NCI-H526 treated with DMSO at 0.1 percent for 48 hours (cell line): ENCODE measurements at regions not wholly inside any gene's neighbourhood (a gene's known extent, or its start where the extent isn't known, plus 50 kb on each side); places are given as distances from the start of the nearest gene placed in this dataset.
"Not testable (repeated sequence)": the region's sequence is repeated elsewhere in the genome, so short reads cannot be mapped to it uniquely, and the experiment has no call there.

Experiments used
- DNase-seq: peaks from one replicate; lab custom pipeline; 2025; lab: John Stamatoyannopoulos, UW

- no peak for DNase-seq
These were observed 134.2 kb downstream of the USP22 start for GRCh38 chr17:20908313-20909267.

GRCh38 chr17:20914658-20915057 lies 128.2 kb downstream of the USP22 start:
- no peak for DNase-seq

GRCh38 chr17:20916383-20916782 lies 126.4 kb downstream of the USP22 start:
- no peak for DNase-seq

GRCh38 chr17:20917610-20918306 lies 125.1 kb downstream of the USP22 start:
- DNase-seq, result not testable (repeated sequence)

- no peak for DNase-seq
These were observed 122.6 kb downstream of the USP22 start for GRCh38 chr17:20920095-20920814.

GRCh38 chr17:20920815-20921199 lies 122.0 kb downstream of the USP22 start:
- no peak for DNase-seq

GRCh38 chr17:20922128-20922670 lies 120.6 kb downstream of the USP22 start:
- DNase-seq, result no peak

- no peak for DNase-seq
These were observed 118.5 kb downstream of the USP22 start for GRCh38 chr17:20924306-20924705.

- DNase-seq, result no peak
These were observed 117.7 kb downstream of the USP22 start for GRCh38 chr17:20925091-20925490.

GRCh38 chr17:20925954-20926353 lies 116.9 kb downstream of the USP22 start:
- DNase-seq, result no peak

GRCh38 chr17:20926532-20926931 lies 116.3 kb downstream of the USP22 start:
- DNase-seq, result no peak

- no peak for DNase-seq
These were observed 115.4 kb downstream of the USP22 start for GRCh38 chr17:20927308-20927977.

GRCh38 chr17:20929334-20929733 lies 113.5 kb downstream of the USP22 start:
- DNase-seq, result no peak

GRCh38 chr17:20930081-20930760 lies 112.6 kb downstream of the USP22 start:
- no peak for DNase-seq

- not testable (repeated sequence) for DNase-seq
These were observed 109.8 kb downstream of the USP22 start for GRCh38 chr17:20933040-20933439.

- no peak for DNase-seq
These were observed 108.5 kb downstream of the USP22 start for GRCh38 chr17:20934288-20934687.

- DNase-seq, result no peak
These were observed 107.1 kb downstream of the USP22 start for GRCh38 chr17:20935740-20936139.

GRCh38 chr17:20938244-20938643 lies 104.6 kb downstream of the USP22 start:
- no peak for DNase-seq

- DNase-seq, result no peak
These were observed 103.7 kb downstream of the USP22 start for GRCh38 chr17:20938988-20939615.

GRCh38 chr17:20941872-20942271 lies 100.9 kb downstream of the USP22 start:
- no peak for DNase-seq
